22Rv1 (cell line): ENCODE measurements at regions not wholly inside any gene's neighbourhood (a gene's known extent, or its start where the extent isn't known, plus 50 kb on each side); places are given as distances from the start of the nearest gene placed in this dataset.

Experiments used
- CTCF ChIP-seq: fragments of 450-650 bp; IDR thresholded peaks from 2 replicates; pipeline ENCODE4 v1.5.1; 2017; ENCODE audit warnings: mild to moderate bottlenecking
- ZFX ChIP-seq: fragments of 450-650 bp; IDR thresholded peaks from 2 replicates; pipeline ENCODE4 v1.6.1; 2017; ENCODE audit warnings: antibody characterized with exemption, borderline replicate concordance

- TF ChIP-seq CTCF = no peak
- TF ChIP-seq ZFX = no peak
Observed at GRCh38 chr17:63240106-63240505, 206.0 kb downstream of the CYB561 start.
